ENCODE measurements at regions not wholly inside any gene's neighbourhood (a gene's known extent, or its start where the extent isn't known, plus 50 kb on each side); places are given as distances from the start of the nearest gene placed in this dataset.

- no peak overlapping the region for H3K4me3 Mint-ChIP-seq
Observed at GRCh38 chr15:97319291-97319690, 641.2 kb upstream of the ARRDC4 start.

DNA sequence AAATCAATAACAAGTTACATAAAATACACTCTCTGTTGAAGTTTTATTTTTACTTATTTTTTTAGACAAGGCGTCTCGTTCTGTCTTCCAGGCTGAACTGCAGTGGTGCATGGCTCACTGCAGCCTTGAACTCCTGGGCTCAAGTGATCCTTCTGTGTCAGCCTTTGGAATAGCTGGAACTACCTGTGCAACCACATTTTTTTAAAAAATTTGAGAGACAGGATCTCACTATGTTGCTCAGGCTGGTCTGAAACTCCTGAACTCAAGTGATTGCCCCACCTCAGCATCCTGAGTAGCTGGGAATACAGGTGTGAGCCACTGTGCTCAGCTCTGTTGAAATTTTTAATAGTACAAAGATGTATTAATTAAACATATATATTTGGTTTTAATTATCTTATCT lies 614.3 kb upstream of the ARRDC4 start:
- H3K36me3 Mint-ChIP-seq: no peaks in the 10 kb centered on the region
- peaks cover 8% of the 10 kb centered on the region for H3K9me3 Mint-ChIP-seq
- ATAC-seq (no peak), DNase-seq (ENCODE audit: low spot score in 2 of 2) (no peak)
- no peak overlapping the region for H3K27ac Mint-ChIP-seq
- no peak overlapping the region for H3K4me3 Mint-ChIP-seq
- H3K4me1 Mint-ChIP-seq: no peaks in the 10 kb centered on the region

More at GRCh38 chr15:97319291-97319690, 641.2 kb upstream of the ARRDC4 start:
- DNase-seq (ENCODE audit: low spot score in 2 of 2) (no peak), ATAC-seq (no peak)
- Mint-ChIP-seq H3K36me3 (no peaks in the 10 kb centered on the region), H3K9me3 (peaks cover 16% of the 10 kb centered on the region), H3K4me1 (no peaks in the 10 kb centered on the region), H3K27ac (no peak overlapping the region)

- no peak for DNase-seq (ENCODE audit: low spot score in 2 of 2)
- peaks cover 4% of the 10 kb centered on the region for H3K9me3 Mint-ChIP-seq
- no peak overlapping the region for H3K4me3 Mint-ChIP-seq
- no peaks in the 10 kb centered on the region for H3K36me3 Mint-ChIP-seq
- ATAC-seq: no peak
- no peaks in the 10 kb centered on the region for H3K4me1 Mint-ChIP-seq
- H3K27ac Mint-ChIP-seq: no peak overlapping the region
Observed at GRCh38 chr15:97350813-97351212, 609.7 kb upstream of the ARRDC4 start.

- Mint-ChIP-seq H3K4me3 (no peak overlapping the region), H3K36me3 (no peaks in the 10 kb centered on the region), H3K27ac (no peak overlapping the region), H3K4me1 (no peaks in the 10 kb centered on the region), H3K9me3 (peaks cover 7% of the 10 kb centered on the region)
- ATAC-seq (no peak), DNase-seq (ENCODE audit: low spot score in 2 of 2) (no peak)
Observed at GRCh38 chr15:97383516-97383915, 577.0 kb upstream of the ARRDC4 start.

DNA sequence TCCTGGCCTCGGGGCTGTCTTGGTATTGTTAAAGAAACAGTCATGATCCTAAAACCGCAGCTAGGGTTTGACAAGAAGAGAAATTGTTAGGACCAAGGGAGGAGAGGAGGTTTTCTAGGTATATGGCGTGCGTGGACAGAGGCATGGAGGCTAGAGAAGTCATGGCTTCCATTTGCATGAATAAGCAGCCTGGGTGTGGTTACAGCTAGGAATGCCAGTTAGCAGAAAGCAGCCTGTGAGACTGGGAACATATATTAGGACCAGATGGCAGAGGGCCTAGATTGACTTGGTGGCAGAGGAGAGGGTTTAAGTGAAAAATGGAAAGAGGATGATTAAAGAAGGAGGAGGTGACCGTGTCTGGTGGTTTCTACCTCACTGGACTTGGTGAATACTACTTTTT lies 573.6 kb upstream of the ARRDC4 start:
- H3K9me3 Mint-ChIP-seq: peaks cover 11% of the 10 kb centered on the region
- no peak overlapping the region for H3K4me3 Mint-ChIP-seq
- no peak for DNase-seq (ENCODE audit: low spot score in 2 of 2)
- no peak overlapping the region for H3K27ac Mint-ChIP-seq
- no peaks in the 10 kb centered on the region for H3K4me1 Mint-ChIP-seq
- no peak for ATAC-seq
- no peaks in the 10 kb centered on the region for H3K36me3 Mint-ChIP-seq

GRCh38 chr15:97401195-97401594 lies 559.3 kb upstream of the ARRDC4 start:
- Mint-ChIP-seq H3K4me1 (no peaks in the 10 kb centered on the region), H3K9me3 (peaks cover 5% of the 10 kb centered on the region), H3K27ac (no peak overlapping the region), H3K4me3 (no peak overlapping the region), H3K36me3 (no peaks in the 10 kb centered on the region)
- no peak for DNase-seq (ENCODE audit: low spot score in 2 of 2)
- no peak for ATAC-seq

DNA sequence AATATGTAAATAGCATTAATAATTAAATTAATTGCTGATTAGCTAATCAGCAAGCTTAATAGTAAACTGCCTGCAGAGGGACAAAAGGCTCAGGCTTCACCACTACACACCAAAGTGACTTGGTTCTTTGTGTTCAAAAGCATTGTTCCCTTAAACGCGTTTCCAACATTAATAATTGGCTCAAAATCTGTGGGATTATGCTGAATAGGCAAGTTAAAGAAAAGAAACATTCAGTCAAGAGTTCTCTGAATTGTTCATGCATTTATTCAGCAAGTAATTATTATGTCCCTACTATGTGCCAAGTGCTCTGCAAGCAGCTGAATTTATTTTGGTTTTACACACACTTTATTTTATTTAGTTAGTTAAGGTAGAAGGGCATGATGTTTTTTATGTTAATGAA lies 558.5 kb upstream of the ARRDC4 start:
- peaks cover 5% of the 10 kb centered on the region for H3K9me3 Mint-ChIP-seq
- ATAC-seq: no peak
- H3K4me3 Mint-ChIP-seq: no peak overlapping the region
- H3K27ac Mint-ChIP-seq: no peak overlapping the region
- H3K4me1 Mint-ChIP-seq: no peaks in the 10 kb centered on the region
- no peak for DNase-seq (ENCODE audit: low spot score in 2 of 2)
- no peaks in the 10 kb centered on the region for H3K36me3 Mint-ChIP-seq

DNA sequence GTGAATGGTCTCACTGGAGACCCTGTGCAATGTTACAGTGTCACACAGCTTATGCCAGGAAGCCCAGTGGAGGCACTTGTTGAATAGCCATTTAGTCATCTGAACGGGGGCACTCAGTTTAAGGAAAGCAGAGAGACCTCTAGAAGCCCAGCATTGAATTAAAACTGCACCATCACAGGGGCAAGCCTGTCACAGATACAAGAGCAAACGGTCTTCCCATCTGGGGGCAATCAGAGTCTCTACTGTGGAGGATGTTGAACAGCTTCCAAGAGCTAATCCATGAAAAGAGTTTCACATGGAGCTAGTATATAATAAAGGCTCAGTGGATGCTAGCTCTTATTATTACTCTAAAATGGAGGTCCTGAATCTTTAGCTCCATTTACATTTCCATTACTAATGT lies 553.7 kb upstream of the ARRDC4 start:
- no peaks in the 10 kb centered on the region for H3K4me1 Mint-ChIP-seq
- no peak overlapping the region for H3K4me3 Mint-ChIP-seq
- no peak for ATAC-seq
- no peaks in the 10 kb centered on the region for H3K9me3 Mint-ChIP-seq
- H3K36me3 Mint-ChIP-seq: no peaks in the 10 kb centered on the region
- DNase-seq (ENCODE audit: low spot score in 2 of 2): no peak
- H3K27ac Mint-ChIP-seq: no peak overlapping the region

DNA sequence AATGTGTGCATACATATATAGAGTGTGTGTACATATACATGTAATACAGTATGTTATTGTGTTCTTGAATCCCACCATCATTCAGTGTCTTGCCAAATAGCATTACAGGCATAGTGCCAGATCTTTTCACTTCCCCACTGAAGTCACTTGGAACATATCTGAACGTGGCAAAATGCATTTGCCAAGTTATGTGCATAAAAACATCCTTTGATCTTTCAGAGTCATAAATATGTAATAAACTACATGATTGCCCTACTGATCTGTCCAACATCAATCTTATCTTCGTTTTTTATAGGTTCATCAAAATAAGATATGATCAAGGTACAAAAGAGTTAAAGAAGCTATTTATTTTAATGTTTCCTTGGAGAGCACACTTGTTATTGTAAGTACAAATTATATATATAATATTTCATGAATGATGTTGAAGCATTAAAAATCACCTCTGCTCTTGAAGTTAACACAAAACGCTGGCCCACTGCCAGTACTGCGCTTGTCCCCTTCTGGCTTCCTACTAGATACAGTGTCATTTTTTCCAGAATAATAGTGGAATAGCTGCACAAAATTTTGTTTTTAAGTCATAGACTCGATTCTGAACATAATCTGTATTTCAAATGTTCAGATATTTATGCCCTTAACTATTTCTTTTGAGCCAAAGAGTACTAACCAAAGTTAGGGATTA lies 549.5 kb upstream of the ARRDC4 start:
- Mint-ChIP-seq H3K36me3 (no peaks in the 10 kb centered on the region), H3K4me3 (no peak overlapping the region), H3K27ac (no peak overlapping the region), H3K9me3 (no peaks in the 10 kb centered on the region), H3K4me1 (no peaks in the 10 kb centered on the region)
- DNase-seq (ENCODE audit: low spot score in 2 of 2) (no peak), ATAC-seq (no peak)

DNA sequence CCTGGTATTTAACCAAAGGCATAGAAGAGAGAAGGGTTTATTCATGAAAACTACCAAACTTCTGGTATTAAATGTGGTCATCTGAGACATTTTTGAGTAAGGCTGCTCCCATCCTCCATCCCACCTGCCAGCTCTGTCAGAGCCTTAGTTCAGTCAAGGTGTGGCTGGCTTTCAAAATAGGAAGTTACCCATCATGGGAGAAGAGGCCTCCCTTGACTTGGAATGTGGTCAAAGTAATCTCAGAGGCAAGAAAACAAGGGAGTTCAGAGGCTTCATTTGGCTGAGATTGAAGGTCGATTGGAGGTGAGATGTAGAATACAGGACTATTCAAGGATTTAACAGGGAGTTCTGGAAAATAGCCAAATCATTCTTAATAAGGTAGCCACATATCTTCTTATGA lies 540.4 kb upstream of the ARRDC4 start:
- Mint-ChIP-seq H3K9me3 (peaks cover 18% of the 10 kb centered on the region), H3K36me3 (no peaks in the 10 kb centered on the region), H3K4me3 (no peak overlapping the region), H3K27ac (no peak overlapping the region), H3K4me1 (no peaks in the 10 kb centered on the region)
- ATAC-seq (no peak), DNase-seq (ENCODE audit: low spot score in 2 of 2) (no peak)

DNA sequence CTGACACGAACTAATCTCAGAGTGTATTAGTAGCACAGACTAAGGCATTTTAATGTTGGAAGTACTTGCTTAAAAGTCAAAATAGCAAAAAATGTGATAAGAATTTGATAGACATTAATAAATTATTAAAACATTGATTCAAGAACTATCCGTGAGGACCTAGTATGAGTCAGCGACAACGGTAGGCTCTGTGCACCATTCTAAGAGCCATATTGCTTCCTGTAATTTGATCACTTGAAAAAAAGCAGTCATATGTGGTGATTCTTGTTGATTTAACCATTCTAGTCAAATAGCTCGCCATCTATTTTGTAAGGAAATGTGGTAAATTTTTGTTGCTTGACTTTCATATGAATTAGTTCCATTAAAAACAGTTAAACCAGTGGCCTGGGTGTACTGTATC lies 534.9 kb upstream of the ARRDC4 start:
- Mint-ChIP-seq H3K27ac (no peak overlapping the region), H3K4me1 (no peaks in the 10 kb centered on the region), H3K36me3 (no peaks in the 10 kb centered on the region), H3K4me3 (no peak overlapping the region), H3K9me3 (peaks cover 8% of the 10 kb centered on the region)
- ATAC-seq (no peak), DNase-seq (ENCODE audit: low spot score in 2 of 2) (no peak)

DNA sequence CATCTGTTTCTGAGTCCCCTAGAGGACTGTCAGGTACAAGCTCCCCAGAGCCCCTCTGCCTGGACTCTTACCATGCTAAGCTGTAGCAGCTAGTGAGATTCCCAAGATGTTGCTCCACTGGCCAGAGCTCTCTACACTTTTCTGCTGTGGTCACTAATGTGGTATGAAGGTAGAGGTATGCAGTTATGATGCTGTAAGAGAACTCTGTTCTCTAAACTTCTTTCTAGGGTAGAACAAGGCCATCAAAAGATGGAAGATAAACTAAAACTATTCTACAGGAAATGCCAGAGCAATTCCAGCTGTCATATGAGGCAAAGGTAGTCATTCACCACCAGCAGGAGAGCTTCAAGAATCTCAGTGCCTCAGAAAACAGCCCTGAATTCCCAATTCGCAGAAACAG lies 517.4 kb upstream of the ARRDC4 start:
- Mint-ChIP-seq H3K36me3 (no peaks in the 10 kb centered on the region), H3K27ac (no peak overlapping the region), H3K4me3 (no peak overlapping the region), H3K9me3 (peaks cover 15% of the 10 kb centered on the region), H3K4me1 (no peaks in the 10 kb centered on the region)
- ATAC-seq (no peak), DNase-seq (ENCODE audit: low spot score in 2 of 2) (no peak)

DNA sequence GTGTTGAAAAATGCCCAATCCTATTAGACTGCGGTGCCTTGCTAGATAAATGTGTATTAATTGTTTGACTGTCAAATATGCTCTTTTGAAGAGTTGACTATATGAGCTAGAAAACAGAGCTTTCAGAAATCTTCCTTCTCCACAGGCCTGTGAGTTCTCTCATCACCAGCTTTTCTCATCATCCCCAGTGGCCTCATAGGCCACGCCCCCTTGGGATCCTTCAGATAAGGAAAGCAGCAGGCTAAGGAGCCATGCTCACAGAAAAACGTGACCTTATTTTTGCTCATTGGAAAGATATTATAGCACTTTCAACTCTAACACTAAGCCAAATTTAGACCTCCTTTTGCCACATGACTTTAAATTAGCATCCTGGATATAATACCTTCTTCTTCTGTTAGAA lies 514.4 kb upstream of the ARRDC4 start:
- no peaks in the 10 kb centered on the region for H3K4me1 Mint-ChIP-seq
- peaks cover 12% of the 10 kb centered on the region for H3K9me3 Mint-ChIP-seq
- DNase-seq (ENCODE audit: low spot score in 2 of 2) (no peak), ATAC-seq (no peak)
- no peaks in the 10 kb centered on the region for H3K36me3 Mint-ChIP-seq
- H3K27ac Mint-ChIP-seq: no peak overlapping the region
- H3K4me3 Mint-ChIP-seq: no peak overlapping the region

DNA sequence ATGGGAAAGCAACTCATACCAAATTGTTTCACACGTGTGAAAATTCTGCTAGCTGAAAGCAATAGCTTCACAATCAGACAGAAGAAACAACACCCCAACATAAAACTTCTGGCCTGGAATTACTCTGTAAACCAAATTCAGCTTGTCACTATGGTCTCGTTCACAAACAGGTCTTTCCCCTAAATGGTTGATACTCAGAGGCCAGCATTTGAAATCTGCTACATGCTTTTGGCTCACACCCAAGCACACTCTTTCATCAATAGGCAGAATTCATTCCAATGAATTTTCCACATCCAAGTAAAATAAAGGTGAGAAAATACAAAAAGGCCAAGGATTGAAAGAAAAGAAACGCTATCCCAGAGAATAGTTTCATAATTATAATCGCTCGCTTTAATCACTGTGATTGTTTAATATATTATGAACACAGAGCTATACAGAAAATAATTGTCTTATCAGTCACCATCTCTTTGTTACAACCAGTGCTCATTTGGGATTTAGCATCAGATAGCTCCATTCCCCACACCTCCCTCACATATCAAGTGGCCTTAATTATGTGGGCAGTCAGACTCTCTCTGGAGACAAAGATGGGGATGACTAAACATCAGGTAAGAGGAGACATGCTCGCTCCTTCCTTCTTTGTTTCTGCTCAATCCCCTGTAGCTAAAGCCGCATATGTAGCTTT lies 503.8 kb upstream of the ARRDC4 start:
- DNase-seq (ENCODE audit: low spot score in 2 of 2): no peak
- Mint-ChIP-seq H3K36me3 (no peaks in the 10 kb centered on the region), H3K27ac (no peak overlapping the region), H3K4me3 (no peak overlapping the region), H3K9me3 (no peaks in the 10 kb centered on the region), H3K4me1 (no peaks in the 10 kb centered on the region)
- ATAC-seq: no peak

DNA sequence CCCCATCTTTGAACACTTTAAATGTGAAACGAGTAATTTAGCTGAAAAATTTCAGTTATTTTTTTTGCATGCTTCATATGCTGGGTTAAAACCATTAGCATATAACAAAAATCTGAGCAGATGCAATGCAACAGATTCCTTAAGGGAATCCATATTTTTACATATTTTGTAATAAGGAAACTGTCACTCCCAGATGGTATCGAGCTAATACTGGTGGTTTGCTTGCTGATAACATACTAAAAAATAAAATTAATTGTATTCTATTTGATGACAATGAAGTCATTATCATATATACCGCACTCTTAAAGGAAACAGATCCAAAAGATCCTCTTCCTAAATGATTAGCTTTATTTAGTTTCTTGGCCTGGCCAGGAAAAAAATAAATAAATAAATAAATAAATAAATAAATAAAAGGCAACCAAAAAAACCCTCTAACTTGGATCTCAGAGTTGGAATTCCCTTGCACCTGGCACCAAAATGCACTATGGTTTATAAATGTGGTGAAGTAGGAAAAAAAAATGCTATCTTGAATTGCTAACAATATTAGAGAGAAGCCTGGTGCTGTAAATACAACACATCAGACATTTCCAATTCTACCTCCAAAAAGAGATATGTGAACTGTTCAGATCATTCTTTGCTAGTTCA lies 503.2 kb upstream of the ARRDC4 start:
- H3K9me3 Mint-ChIP-seq: no peaks in the 10 kb centered on the region
- H3K4me3 Mint-ChIP-seq: no peak overlapping the region
- H3K36me3 Mint-ChIP-seq: no peaks in the 10 kb centered on the region
- DNase-seq (ENCODE audit: low spot score in 2 of 2) (no peak), ATAC-seq (no peak)
- H3K4me1 Mint-ChIP-seq: no peaks in the 10 kb centered on the region
- H3K27ac Mint-ChIP-seq: no peak overlapping the region

- Mint-ChIP-seq H3K9me3 (no peaks in the 10 kb centered on the region), H3K4me3 (no peak overlapping the region), H3K4me1 (no peaks in the 10 kb centered on the region), H3K36me3 (no peaks in the 10 kb centered on the region), H3K27ac (no peak overlapping the region)
- ATAC-seq (no peak), DNase-seq (ENCODE audit: low spot score in 2 of 2) (no peak)
Observed at GRCh38 chr15:97459771-97460170, 500.7 kb upstream of the ARRDC4 start.

All from stimulated activated effector memory CD8-positive, alpha-beta T cell treated with anti-CD3 and anti-CD28 coated beads, Interleukin-12 subunit alpha, Interleukin-12 subunit beta, amount 100 ng/mL, for 72 hours (primary cell).